Trophoblast cell (in vitro differentiated cells and primary cell): ENCODE measurements at regions not wholly inside any gene's neighbourhood (a gene's known extent, or its start where the extent isn't known, plus 50 kb on each side); places are given as distances from the start of the nearest gene placed in this dataset.
A peak's percentile ranks its signal among the peaks of the same experiment; 100 is the strongest.

Experiments
- DNase-seq, 2 donors: peaks; one replicate each; pipeline ENCODE4 v3.0.0-alpha.2; 2016
- H2AFZ ChIP-seq: 2 replicates; pipeline ENCODE4 v1.6.1; 2013; ENCODE audit warnings: low read length, moderate library complexity, mild to moderate bottlenecking; ENCODE audit not compliant: insufficient read depth, poor library complexity
- H2AK5ac ChIP-seq: 2 replicates; pipeline ENCODE4 v1.6.1; 2013; ENCODE audit warnings: mild to moderate bottlenecking, low read length
- H2BK120ac ChIP-seq: 2 replicates; pipeline ENCODE4 v1.6.1; 2013; ENCODE audit warnings: low read length, mild to moderate bottlenecking, moderate library complexity; ENCODE audit not compliant: insufficient read depth, poor library complexity
- H2BK12ac ChIP-seq: 2 replicates; pipeline ENCODE4 v1.6.1; 2013; ENCODE audit warnings: mild to moderate bottlenecking, low read length, moderate library complexity
- H2BK5ac ChIP-seq: 2 replicates; pipeline ENCODE4 v1.6.1; 2013; ENCODE audit warnings: low read length, low read depth, moderate library complexity, mild to moderate bottlenecking; ENCODE audit not compliant: poor library complexity
- H3K14ac ChIP-seq: 2 replicates; pipeline ENCODE4 v1.6.1; 2013; ENCODE audit warnings: mild to moderate bottlenecking, low read length
- H3K18ac ChIP-seq: 2 replicates; pipeline ENCODE4 v1.6.1; 2013; ENCODE audit warnings: mild to moderate bottlenecking, low read length
- H3K23ac ChIP-seq: 2 replicates; pipeline ENCODE4 v1.6.1; 2013; ENCODE audit warnings: low read length
- H3K27ac ChIP-seq: 2 replicates; pipeline ENCODE4 v1.5.1; 2013; ENCODE audit warnings: low read depth, mild to moderate bottlenecking, inconsistent platforms, low read length, moderate library complexity
- H3K27me3 ChIP-seq: 2 replicates; pipeline ENCODE4 v1.6.1; 2013; ENCODE audit warnings: inconsistent platforms, mild to moderate bottlenecking, low read length, moderate library complexity; ENCODE audit not compliant: insufficient read depth
- H3K36me3 ChIP-seq, 2 experiments: 1 replicate in 1 of 2; 2 replicates in 1 of 2; pipeline ENCODE4 v1.6.1; 2013; ENCODE audit warnings: low read length in 2 of 2, mild to moderate bottlenecking in 2 of 2, moderate library complexity in 1 of 2; ENCODE audit not compliant: insufficient read depth in 2 of 2, control insufficient read depth in 1 of 2
- H3K4ac ChIP-seq: 2 replicates; pipeline ENCODE4 v1.6.1; 2013; ENCODE audit warnings: low read depth, mild to moderate bottlenecking, low read length, moderate library complexity
- H3K4me1 ChIP-seq, 2 experiments: 1 replicate in 1 of 2; 2 replicates in 1 of 2; pipeline ENCODE4 v1.6.1; 2013; ENCODE audit warnings: low read length in 2 of 2, mild to moderate bottlenecking in 2 of 2, moderate library complexity in 1 of 2; ENCODE audit not compliant: insufficient read depth in 2 of 2, control insufficient read depth in 1 of 2
- H3K4me2 ChIP-seq: 2 replicates; pipeline ENCODE4 v1.6.1; 2013; ENCODE audit warnings: inconsistent platforms, mild to moderate bottlenecking, low read length, moderate library complexity
- H3K4me3 ChIP-seq: 2 replicates; pipeline ENCODE4 v1.5.1; 2013; ENCODE audit warnings: mild to moderate bottlenecking, low read depth, low read length, inconsistent platforms
- H3K79me1 ChIP-seq: one replicate; pipeline ENCODE4 v1.6.1; 2013; ENCODE audit warnings: low read length
- H3K79me2 ChIP-seq: 2 replicates; pipeline ENCODE4 v1.6.1; 2013; ENCODE audit warnings: low read length, mild to moderate bottlenecking; ENCODE audit not compliant: control insufficient read depth, insufficient read depth, poor library complexity
- H3K9ac ChIP-seq: 2 replicates; pipeline ENCODE4 v1.6.1; 2013; ENCODE audit warnings: mild to moderate bottlenecking, low read length
- H3K9me3 ChIP-seq: 2 replicates; pipeline ENCODE4 v1.6.1; 2013; ENCODE audit warnings: low read depth, mild to moderate bottlenecking, control low read depth, inconsistent platforms, low read length; ENCODE audit not compliant: insufficient read depth
- H4K12ac ChIP-seq: 2 replicates; pipeline ENCODE4 v1.6.1; 2013; ENCODE audit warnings: low read depth, mild to moderate bottlenecking, low read length, moderate library complexity
- H4K8ac ChIP-seq: 2 replicates; pipeline ENCODE4 v1.6.1; 2013; ENCODE audit warnings: low read depth, mild to moderate bottlenecking, low read length, moderate library complexity
- H4K91ac ChIP-seq: one replicate; pipeline ENCODE4 v1.6.1; 2013; ENCODE audit warnings: low read depth, mild to moderate bottlenecking, low read length, moderate library complexity
- WGBS: extraction: QIAGEN DNeasy Blood & Tissue Kit; methylation state at CpG from one replicate; pipeline ENCODE4 v1.1.7; 2013; ENCODE audit warnings: missing lambda C conversion rate; ENCODE audit not compliant: insufficient read length, insufficient coverage; ENCODE audit errors: extremely low coverage; 5-methylcytosine and 5-hydroxymethylcytosine counted together

DNA sequence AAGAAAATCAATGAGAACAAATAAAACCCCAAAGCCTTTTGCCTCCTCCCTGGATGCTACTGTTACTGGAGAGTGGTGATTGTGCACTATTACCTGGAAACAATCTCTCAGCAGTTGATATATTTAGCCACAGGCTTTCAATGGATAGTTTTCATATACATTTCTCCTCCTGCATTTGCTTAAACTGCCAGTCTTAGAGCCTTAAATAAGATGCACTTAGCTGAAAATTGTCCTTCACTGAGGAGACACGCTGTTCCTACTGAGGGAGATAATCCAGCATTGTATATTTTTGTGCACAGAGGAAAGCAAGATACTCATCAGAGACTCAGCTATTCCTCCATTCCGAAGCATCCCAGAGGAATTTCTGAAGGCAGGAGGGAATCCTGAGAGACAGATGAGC, 520.2 kb upstream of the C16orf82 start:
- H3K9ac ChIP-seq, result no peak overlapping the region
- H3K4ac ChIP-seq, result no peak overlapping the region
- no peak overlapping the region for H3K27ac ChIP-seq
- no peak overlapping the region for H2BK120ac ChIP-seq
- peaks cover 6% of the 10 kb centered on the region for H3K9me3 ChIP-seq
- H3K4me3 ChIP-seq, result no peak overlapping the region
- no peak overlapping the region for H4K91ac ChIP-seq
- DNase-seq, result no peak
- no peak overlapping the region for H2BK5ac ChIP-seq
- no peaks in the 10 kb centered on the region for H3K36me3 ChIP-seq
- no CpG with 5 or more reads among the region's 2 CpGs for WGBS
- H3K23ac ChIP-seq, result no peak overlapping the region
- H2AK5ac ChIP-seq, result no peak overlapping the region
- H4K8ac ChIP-seq, result no peak overlapping the region
- no peak overlapping the region for H4K12ac ChIP-seq
- no peak overlapping the region for H3K18ac ChIP-seq
- no peak overlapping the region for H3K14ac ChIP-seq
- no peaks in the 10 kb centered on the region for H3K79me2 ChIP-seq
- no peaks in the 10 kb centered on the region for H3K4me1 ChIP-seq
- H2BK12ac ChIP-seq, result no peak overlapping the region
- no peak overlapping the region for H2AFZ ChIP-seq
- H3K4me2 ChIP-seq, result no peak overlapping the region
- no peaks in the 10 kb centered on the region for H3K27me3 ChIP-seq
- no peaks in the 10 kb centered on the region for H3K79me1 ChIP-seq

DNA sequence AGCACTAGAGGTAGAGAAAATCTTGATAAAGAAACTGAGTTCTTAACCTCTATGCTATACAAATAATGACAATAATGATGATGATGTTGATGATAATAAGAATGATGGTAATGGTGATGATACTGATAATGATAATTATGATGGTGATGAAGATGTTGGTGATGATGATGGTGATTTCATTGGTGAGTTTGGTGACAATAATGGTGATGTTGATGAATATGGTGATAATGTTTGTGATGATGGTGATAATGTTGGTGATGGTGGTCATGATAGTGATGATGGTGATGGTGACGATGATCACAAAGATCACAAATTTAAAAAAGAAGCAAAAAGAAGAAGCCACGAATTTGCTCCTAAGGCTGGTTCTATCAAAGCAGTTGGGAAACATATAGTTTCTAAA, 519.0 kb upstream of the C16orf82 start:
- H3K9me3 ChIP-seq, result no peaks in the 10 kb centered on the region
- no peaks in the 10 kb centered on the region for H3K79me2 ChIP-seq
- WGBS, result no CpG with 5 or more reads among the region's 2 CpGs
- H3K23ac ChIP-seq, result no peak overlapping the region
- no peak overlapping the region for H3K4me3 ChIP-seq
- no peak overlapping the region for H3K9ac ChIP-seq
- no peak overlapping the region for H2AK5ac ChIP-seq
- no peak overlapping the region for H3K18ac ChIP-seq
- no peak overlapping the region for H2BK5ac ChIP-seq
- DNase-seq, result no peak
- H3K4me2 ChIP-seq, result no peak overlapping the region
- H2AFZ ChIP-seq, result no peak overlapping the region
- no peak overlapping the region for H3K14ac ChIP-seq
- no peaks in the 10 kb centered on the region for H3K27me3 ChIP-seq
- H2BK12ac ChIP-seq, result no peak overlapping the region
- no peak overlapping the region for H2BK120ac ChIP-seq
- H3K4ac ChIP-seq, result no peak overlapping the region
- no peak overlapping the region for H4K12ac ChIP-seq
- no peak overlapping the region for H4K91ac ChIP-seq
- H3K36me3 ChIP-seq, result no peaks in the 10 kb centered on the region
- no peaks in the 10 kb centered on the region for H3K79me1 ChIP-seq
- no peak overlapping the region for H4K8ac ChIP-seq
- no peaks in the 10 kb centered on the region for H3K4me1 ChIP-seq
- H3K27ac ChIP-seq, result no peak overlapping the region

- Histone ChIP-seq H3K4me2 (no peak overlapping the region), H3K14ac (no peak overlapping the region), H3K9me3 (no peaks in the 10 kb centered on the region), H3K4me3 (no peak overlapping the region), H4K12ac (no peak overlapping the region), H2AK5ac (no peak overlapping the region), H3K79me2 (no peaks in the 10 kb centered on the region), H2BK120ac (no peak overlapping the region), H4K8ac (no peak overlapping the region), H3K4ac (no peak overlapping the region), H2AFZ (no peak overlapping the region), H4K91ac (no peak overlapping the region), H3K27me3 (no peaks in the 10 kb centered on the region), H3K18ac (no peak overlapping the region), H2BK12ac (no peak overlapping the region), H3K4me1 (no peaks in the 10 kb centered on the region), H3K9ac (no peak overlapping the region), H3K79me1 (no peaks in the 10 kb centered on the region), H2BK5ac (no peak overlapping the region), H3K36me3 (no peaks in the 10 kb centered on the region), H3K23ac (no peak overlapping the region), H3K27ac (no peak overlapping the region)
- peak; percentile 75 to 85 for DNase-seq
- WGBS, result no CpG with 5 or more reads among the region's 3 CpGs
Observed at GRCh38 chr16:26550111-26550610, 516.6 kb upstream of the C16orf82 start.

DNA sequence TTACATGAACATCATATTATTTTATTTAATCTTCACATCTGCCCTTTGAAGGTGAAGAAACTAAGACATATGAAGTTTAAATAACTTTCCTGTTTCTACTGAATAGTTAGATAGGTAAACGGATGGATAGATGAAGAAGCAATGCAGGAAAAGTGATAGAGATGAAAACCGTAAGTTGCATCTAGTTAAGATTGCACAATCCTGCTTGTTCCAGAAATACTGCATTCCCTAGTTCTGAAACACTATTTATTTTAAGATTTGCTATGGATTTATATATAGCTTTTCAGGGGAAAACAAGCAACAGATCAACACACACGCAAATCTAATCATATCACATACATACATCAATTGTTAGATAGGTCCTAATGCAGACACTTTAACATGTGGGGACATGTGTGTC, 512.7 kb upstream of the C16orf82 start:
- no peaks in the 10 kb centered on the region for H3K4me1 ChIP-seq
- no peak overlapping the region for H3K4ac ChIP-seq
- no peak overlapping the region for H2BK120ac ChIP-seq
- H4K91ac ChIP-seq, result no peak overlapping the region
- no peak overlapping the region for H3K27ac ChIP-seq
- no peak overlapping the region for H3K14ac ChIP-seq
- no peaks in the 10 kb centered on the region for H3K9me3 ChIP-seq
- no peak overlapping the region for H2AFZ ChIP-seq
- no peaks in the 10 kb centered on the region for H3K27me3 ChIP-seq
- H2BK5ac ChIP-seq, result no peak overlapping the region
- WGBS, result no CpG with 5 or more reads among the region's 3 CpGs
- H3K4me3 ChIP-seq, result no peak overlapping the region
- H4K12ac ChIP-seq, result no peak overlapping the region
- no peak overlapping the region for H3K9ac ChIP-seq
- H3K4me2 ChIP-seq, result no peak overlapping the region
- H3K36me3 ChIP-seq, result no peaks in the 10 kb centered on the region
- H3K79me1 ChIP-seq, result no peaks in the 10 kb centered on the region
- no peak overlapping the region for H2BK12ac ChIP-seq
- DNase-seq, result peak in 1 of 2 donors; percentile 54
- H3K23ac ChIP-seq, result no peak overlapping the region
- H3K18ac ChIP-seq, result no peak overlapping the region
- H4K8ac ChIP-seq, result no peak overlapping the region
- H2AK5ac ChIP-seq, result no peak overlapping the region
- no peaks in the 10 kb centered on the region for H3K79me2 ChIP-seq
